H1 (cell line): ENCODE measurements at regions not wholly inside any gene's neighbourhood (a gene's known extent, or its start where the extent isn't known, plus 50 kb on each side); places are given as distances from the start of the nearest gene placed in this dataset.

ENCODE experiments used
- CTCF ChIA-PET: fragments of 300-600 bp; sonication (Branson Sonifier 250); formaldehyde crosslinking; loops from one replicate; lab custom pipeline; 2021; ENCODE audit not compliant: partially characterized antibody; lab: Charles Lee
- POLR2A ChIA-PET: fragments of 300-600 bp; sonication (Branson Sonifier 250); formaldehyde crosslinking; loops from one replicate; lab custom pipeline; 2021; ENCODE audit warnings: inconsistent platforms; ENCODE audit not compliant: partially characterized antibody; lab: Charles Lee
- DNase-seq, 2 experiments: peaks; one replicate each; pipeline versions ENCODE4 v3.0.0 to v3.0.0-alpha.2; 2010 to 2022; ENCODE audit warnings: low spot score in 2 of 2, low read depth in 1 of 2, mixed read lengths in 1 of 2
- FAIRE-seq: peaks from 2 replicates; lab custom pipeline; 2011; peaks lifted over from hg19 to GRCh38; lab: Jason Lieb, UNC
- H2AFZ ChIP-seq: 2 replicates; pipeline ENCODE4 v1.8.1; 2012; ENCODE audit warnings: low read length, inconsistent platforms
- H2AK5ac ChIP-seq: 2 replicates; pipeline ENCODE4 v1.6.1; 2013; ENCODE audit warnings: low read depth, low read length
- H2BK120ac ChIP-seq: replicated peaks from 2 replicates; pipeline ENCODE3; 2013; ENCODE audit warnings: low read depth, low read length, inconsistent platforms
- H2BK12ac ChIP-seq: 2 replicates; pipeline ENCODE4 v1.6.1; 2013; ENCODE audit warnings: low read depth, low read length
- H2BK15ac ChIP-seq: 2 replicates; pipeline ENCODE4 v1.6.1; 2013; ENCODE audit warnings: low read length
- H2BK20ac ChIP-seq: 2 replicates; pipeline ENCODE4 v1.6.1; 2013; ENCODE audit warnings: low read length
- H2BK5ac ChIP-seq: 2 replicates; pipeline ENCODE4 v1.6.1; 2013; ENCODE audit warnings: low read depth, low read length
- H3K14ac ChIP-seq: 2 replicates; pipeline ENCODE4 v1.6.1; 2013; ENCODE audit warnings: inconsistent platforms; ENCODE audit not compliant: insufficient read length
- H3K18ac ChIP-seq: 2 replicates; pipeline ENCODE4 v1.6.1; 2013; ENCODE audit warnings: low read length; ENCODE audit errors: extremely low read depth
- H3K23ac ChIP-seq: 2 replicates; pipeline ENCODE4 v1.6.1; 2013; ENCODE audit warnings: inconsistent platforms; ENCODE audit not compliant: insufficient read length
- H3K23me2 ChIP-seq: 2 replicates; pipeline ENCODE4 v1.6.1; 2013; ENCODE audit warnings: low read depth, low read length
- H3K27ac ChIP-seq: 2 replicates; pipeline ENCODE4 v1.6.1; 2011; ENCODE audit warnings: low read depth, low read length, inconsistent platforms
- H3K27me3 ChIP-seq, 4 experiments: replicated peaks in 1 of 4; 1 replicate in 1 of 4; 2 replicates in 3 of 4; pipeline versions ENCODE4 v1.6.1 to v1.8.1; 2011 to 2013; ENCODE audit warnings: low read length in 3 of 4, mild to moderate bottlenecking in 3 of 4, inconsistent platforms in 2 of 4, mixed read lengths in 2 of 4, moderate library complexity in 1 of 4; ENCODE audit not compliant: control insufficient read depth in 3 of 4, insufficient read depth in 3 of 4; ENCODE audit errors: extremely low read depth in 1 of 4
- H3K36me3 ChIP-seq, 4 experiments: 2 replicates each; pipeline versions ENCODE4 v1.6.1 to v1.8.1; 2011 to 2013; ENCODE audit warnings: mild to moderate bottlenecking in 4 of 4, low read length in 3 of 4, moderate library complexity in 2 of 4, control low read depth in 1 of 4, inconsistent platforms in 1 of 4; ENCODE audit not compliant: insufficient read depth in 4 of 4, control insufficient read depth in 2 of 4
- H3K4ac ChIP-seq: replicated peaks from 2 replicates; pipeline ENCODE3; 2013; ENCODE audit warnings: low read length, low read depth, mixed read lengths, inconsistent platforms; ENCODE audit not compliant: insufficient read length
- H3K4me1 ChIP-seq, 4 experiments: replicated peaks in 1 of 4; 1 replicate in 1 of 4; 2 replicates in 3 of 4; pipeline versions ENCODE4 v1.6.1 to v1.8.1; 2011 to 2013; ENCODE audit warnings: low read length in 3 of 4, inconsistent platforms in 2 of 4, mixed read lengths in 1 of 4; ENCODE audit not compliant: insufficient read depth in 4 of 4, control insufficient read depth in 3 of 4
- H3K4me2 ChIP-seq, 2 experiments: 2 replicates each; pipeline versions ENCODE4 v1.6.1 to v1.8.1; 2011 to 2013; ENCODE audit warnings: low read depth in 2 of 2, low read length in 2 of 2, control low read depth in 1 of 2, inconsistent platforms in 1 of 2, mild to moderate bottlenecking in 1 of 2; ENCODE audit not compliant: insufficient read depth in 1 of 2
- H3K4me3 ChIP-seq, 4 experiments: fragments of 200-600, 300-600 bp in 1 of 4; sonication (generic), shearing (Covaris generic), sonication (Bioruptor Twin) in 1 of 4; 2 replicates each; pipeline versions ENCODE4 v1.5.1 to v1.8.1; 2011 to 2016; ENCODE audit warnings: low read length in 4 of 4, low read depth in 3 of 4, control low read depth in 2 of 4, inconsistent platforms in 2 of 4, mild to moderate bottlenecking in 2 of 4, mixed read lengths in 1 of 4, moderate library complexity in 1 of 4; ENCODE audit not compliant: insufficient read depth in 2 of 4; ENCODE audit errors: extremely low read depth in 1 of 4
- H3K56ac ChIP-seq: replicated peaks from 2 replicates; pipeline ENCODE3; 2013; ENCODE audit warnings: low read depth, mild to moderate bottlenecking, mixed read lengths, low read length, inconsistent platforms; ENCODE audit not compliant: insufficient read length
- H3K79me1 ChIP-seq: 2 replicates; pipeline ENCODE4 v1.6.1; 2013; ENCODE audit warnings: low read depth, low read length, control low read depth
- H3K79me2 ChIP-seq, 2 experiments: 2 replicates each; pipeline versions ENCODE4 v1.6.1 to v1.8.1; 2012 to 2013; ENCODE audit warnings: low read length in 2 of 2, mild to moderate bottlenecking in 2 of 2, inconsistent platforms in 1 of 2; ENCODE audit not compliant: insufficient read depth in 2 of 2, control insufficient read depth in 1 of 2
- H3K9ac ChIP-seq, 4 experiments: replicated peaks in 1 of 4; 1 replicate in 1 of 4; 2 replicates in 3 of 4; pipeline versions ENCODE4 v1.6.1 to v1.8.1; 2011 to 2013; ENCODE audit warnings: low read depth in 3 of 4, low read length in 3 of 4, control low read depth in 2 of 4, mild to moderate bottlenecking in 2 of 4, moderate library complexity in 2 of 4, inconsistent platforms in 1 of 4; ENCODE audit errors: extremely low read depth in 1 of 4
- H3K9me3 ChIP-seq, 2 experiments: 2 replicates each; pipeline versions ENCODE4 v1.6.1 to v1.8.1; 2012 to 2013; ENCODE audit warnings: mild to moderate bottlenecking in 2 of 2, moderate library complexity in 2 of 2, control low read depth in 1 of 2, inconsistent platforms in 1 of 2, low read depth in 1 of 2, low read length in 1 of 2, mixed read lengths in 1 of 2; ENCODE audit not compliant: insufficient read depth in 2 of 2
- H4K20me1 ChIP-seq, 2 experiments: replicated peaks in 1 of 2; 2 replicates each; pipeline versions ENCODE3 to v1.8.1; 2011 to 2013; ENCODE audit warnings: inconsistent platforms in 2 of 2, low read length in 2 of 2, mild to moderate bottlenecking in 1 of 2; ENCODE audit not compliant: insufficient read depth in 2 of 2, control insufficient read depth in 1 of 2
- H4K5ac ChIP-seq: 2 replicates; pipeline ENCODE4 v1.6.1; 2013; ENCODE audit warnings: low read length, low read depth, mixed read lengths, inconsistent platforms; ENCODE audit not compliant: insufficient read length
- H4K8ac ChIP-seq: 2 replicates; pipeline ENCODE4 v1.8.0; 2013; ENCODE audit warnings: mild to moderate bottlenecking, moderate library complexity, low read length, inconsistent platforms; ENCODE audit not compliant: insufficient read depth; ENCODE audit errors: extremely low read depth
- H4K91ac ChIP-seq: replicated peaks from 2 replicates; pipeline ENCODE3; 2013; ENCODE audit warnings: low read length, mixed read lengths, inconsistent platforms; ENCODE audit not compliant: insufficient read length
- JUND ChIP-seq: IDR thresholded peaks from 2 replicates; pipeline ENCODE4 v1.6.1; 2011; ENCODE audit warnings: mild to moderate bottlenecking, improper control_type of control experiment, low read length
- RXRA ChIP-seq: IDR thresholded peaks from 2 replicates; pipeline ENCODE4 v1.6.1; 2011; ENCODE audit warnings: low read depth, mild to moderate bottlenecking, low read length, moderate library complexity; ENCODE audit not compliant: insufficient read depth
- SAP30 ChIP-seq: fragments of 300-600 bp; sonication (generic); IDR thresholded peaks from 2 replicates; pipeline ENCODE4 v1.7.1; 2012; ENCODE audit warnings: low read length, moderate library complexity, mild to moderate bottlenecking, inconsistent platforms; ENCODE audit not compliant: insufficient read depth, insufficient replicate concordance
- SIRT6 ChIP-seq: IDR thresholded peaks from one replicate; pipeline ENCODE4 v1.7.1; 2012; ENCODE audit warnings: low read length, inconsistent platforms
- SUZ12 ChIP-seq: fragments of 200-600 bp; sonication (generic); IDR thresholded peaks from 2 replicates; pipeline ENCODE4 v1.6.1; 2012; ENCODE audit warnings: mild to moderate bottlenecking, inconsistent platforms, low read length, moderate library complexity, mixed read lengths
- TAF7 ChIP-seq: optimal IDR thresholded peaks from 2 replicates; pipeline ENCODE3; 2011; ENCODE audit warnings: low read depth, mild to moderate bottlenecking, inconsistent platforms, low read length, moderate library complexity, borderline replicate concordance
- TBP ChIP-seq: IDR thresholded peaks from 2 replicates; pipeline ENCODE4 v1.6.1; 2011; ENCODE audit warnings: low read depth, low read length, improper control_type of control experiment
- WGBS, 2 experiments: shearing (Covaris generic) in 1 of 2; methylation state at CpG; one replicate each; pipeline versions ENCODE4 v1.1.6 to v1.1.7; 2013 to 2015; ENCODE audit warnings: low lambda C conversion rate in 2 of 2, mixed read lengths in 2 of 2, inconsistent platforms in 1 of 2, low coverage in 1 of 2, missing lambda C conversion rate in 1 of 2; ENCODE audit not compliant: insufficient replicate concordance in 2 of 2, insufficient coverage in 1 of 2, insufficient read length in 1 of 2; ENCODE audit errors: extremely low coverage in 1 of 2, missing lambda C conversion rate in 1 of 2; 5-methylcytosine and 5-hydroxymethylcytosine counted together

- WGBS, 2 experiments: 78% methylated on average over 4 of the region's 4 CpGs; no CpG with 5 or more reads in 1 of the 2 experiments
- Histone ChIP-seq H4K8ac (no peak overlapping the region), H3K18ac (no peak overlapping the region), H3K56ac (no peak overlapping the region), H3K27ac (no peak overlapping the region), H3K23ac (no peak overlapping the region), H3K4me1 (no peaks in the 10 kb centered on the region), H2BK120ac (no peak overlapping the region), H4K91ac (no peak overlapping the region), H3K36me3 (no peaks in the 10 kb centered on the region), H2BK12ac (no peak overlapping the region), H3K79me1 (no peaks in the 10 kb centered on the region), H2BK15ac (no peak overlapping the region), H3K14ac (no peak overlapping the region), H3K27me3 (no peaks in the 10 kb centered on the region), H2AK5ac (no peak overlapping the region), H3K9me3 (no peaks in the 10 kb centered on the region), H3K79me2 (no peaks in the 10 kb centered on the region), H2AFZ (no peak overlapping the region), H3K4ac (no peak overlapping the region), H3K9ac (no peak overlapping the region), H3K4me3 (no peak overlapping the region), H2BK5ac (no peak overlapping the region), H4K5ac (no peak overlapping the region), H2BK20ac (no peak overlapping the region), H3K4me2 (no peak overlapping the region), H4K20me1 (no peaks in the 10 kb centered on the region), H3K23me2 (no peaks in the 10 kb centered on the region)
- DNase-seq (no peak), FAIRE-seq (no peak)
- TF ChIP-seq SUZ12 (no peak), TBP (no peak), RXRA (no peak), SIRT6 (no peak), JUND (no peak), SAP30 (no peak), TAF7 (no peak)
- ChIA-PET CTCF (interaction anchor here (0.5 to 2.4 kb wide), 4 partner anchors 18 to 427 kb away, joined by 3 to 8 read pairs (median 4); no protein-coding TSS in a partner anchor), POLR2A (no interaction called here)
Observed at GRCh38 chr13:74017301-74018061, 116.7 kb downstream of the KLF12 start.
